ENCODE measurements at regions not wholly inside any gene's neighbourhood (a gene's known extent, or its start where the extent isn't known, plus 50 kb on each side); places are given as distances from the start of the nearest gene placed in this dataset.

- DNase-seq (ENCODE audit: insufficient read length, low spot score) (no peak), FAIRE-seq (no peak)
Observed at GRCh38 chr1:36584874-36585453, 102.3 kb upstream of the CSF3R start.

- no peak for FAIRE-seq
- no peak for DNase-seq (ENCODE audit: insufficient read length, low spot score)
Observed at GRCh38 chr1:36583980-36584782, 101.5 kb upstream of the CSF3R start.

GRCh38 chr1:36583080-36583479 is 100.4 kb upstream of the CSF3R start:
- DNase-seq (ENCODE audit: insufficient read length, low spot score), result no peak
- FAIRE-seq, result no peak

- no peak for DNase-seq (ENCODE audit: insufficient read length, low spot score)
Observed at GRCh38 chr1:36582066-36582755, 99.5 kb upstream of the CSF3R start.

GRCh38 chr1:36580524-36580923 is 97.8 kb upstream of the CSF3R start:
- no peak for DNase-seq (ENCODE audit: insufficient read length, low spot score)

More at GRCh38 chr1:36582066-36582755, 99.5 kb upstream of the CSF3R start:
- FAIRE-seq, result no peak

GRCh38 chr1:36579039-36579438 is 96.3 kb upstream of the CSF3R start:
- no peak for FAIRE-seq

More at GRCh38 chr1:36580524-36580923, 97.8 kb upstream of the CSF3R start:
- FAIRE-seq, result no peak

GRCh38 chr1:36576551-36577110 is 93.9 kb upstream of the CSF3R start:
- no peak for FAIRE-seq
- no peak for DNase-seq (ENCODE audit: insufficient read length, low spot score)

More at GRCh38 chr1:36579039-36579438, 96.3 kb upstream of the CSF3R start:
- no peak for DNase-seq (ENCODE audit: insufficient read length, low spot score)

GRCh38 chr1:36576118-36576517 is 93.4 kb upstream of the CSF3R start:
- peak; percentile 31 for FAIRE-seq
- peak; percentile 67 for DNase-seq (ENCODE audit: insufficient read length, low spot score)

GRCh38 chr1:36573445-36573844 is 90.7 kb upstream of the CSF3R start:
- FAIRE-seq (no peak), DNase-seq (ENCODE audit: insufficient read length, low spot score) (no peak)

GRCh38 chr1:36572906-36573305 is 90.2 kb upstream of the CSF3R start:
- FAIRE-seq (no peak), DNase-seq (ENCODE audit: insufficient read length, low spot score) (no peak)

- FAIRE-seq, result no peak
- DNase-seq (ENCODE audit: insufficient read length, low spot score), result no peak
Observed at GRCh38 chr1:36572142-36572715, 89.5 kb upstream of the CSF3R start.

- DNase-seq (ENCODE audit: insufficient read length, low spot score) (no peak), FAIRE-seq (no peak)
Observed at GRCh38 chr1:36571106-36571505, 88.4 kb upstream of the CSF3R start.

GRCh38 chr1:36570478-36571060 is 87.9 kb upstream of the CSF3R start:
- DNase-seq (ENCODE audit: insufficient read length, low spot score) (no peak), FAIRE-seq (no peak)

- no peak for DNase-seq (ENCODE audit: insufficient read length, low spot score)
- no peak for FAIRE-seq
Observed at GRCh38 chr1:36570006-36570405, 87.3 kb upstream of the CSF3R start.

GRCh38 chr1:36567601-36568341 is 85.1 kb upstream of the CSF3R start:
- FAIRE-seq (no peak), DNase-seq (ENCODE audit: insufficient read length, low spot score) (no peak)

- FAIRE-seq, result no peak
- DNase-seq (ENCODE audit: insufficient read length, low spot score), result no peak
Observed at GRCh38 chr1:36565576-36566501, 83.1 kb upstream of the CSF3R start.

- FAIRE-seq, result no peak
- no peak for DNase-seq (ENCODE audit: insufficient read length, low spot score)
Observed at GRCh38 chr1:36562181-36562685, 79.5 kb upstream of the CSF3R start.

GRCh38 chr1:36561361-36561724 is 78.6 kb upstream of the CSF3R start:
- FAIRE-seq (no peak), DNase-seq (ENCODE audit: insufficient read length, low spot score) (no peak)

Data from GM19239 (cell line).